GM18858 (cell line): ENCODE measurements at regions not wholly inside any gene's neighbourhood (a gene's known extent, or its start where the extent isn't known, plus 50 kb on each side); places are given as distances from the start of the nearest gene placed in this dataset.
"Not testable (repeated sequence)": the region's sequence is repeated elsewhere in the genome, so short reads cannot be mapped to it uniquely, and the experiment has no call there.

Experiments
- ATAC-seq: cut with Tn5 transposase; IDR thresholded peaks from one replicate; pipeline ENCODE4 v1.9.1; 2021; ENCODE audit not compliant: unreplicated experiment

DNA sequence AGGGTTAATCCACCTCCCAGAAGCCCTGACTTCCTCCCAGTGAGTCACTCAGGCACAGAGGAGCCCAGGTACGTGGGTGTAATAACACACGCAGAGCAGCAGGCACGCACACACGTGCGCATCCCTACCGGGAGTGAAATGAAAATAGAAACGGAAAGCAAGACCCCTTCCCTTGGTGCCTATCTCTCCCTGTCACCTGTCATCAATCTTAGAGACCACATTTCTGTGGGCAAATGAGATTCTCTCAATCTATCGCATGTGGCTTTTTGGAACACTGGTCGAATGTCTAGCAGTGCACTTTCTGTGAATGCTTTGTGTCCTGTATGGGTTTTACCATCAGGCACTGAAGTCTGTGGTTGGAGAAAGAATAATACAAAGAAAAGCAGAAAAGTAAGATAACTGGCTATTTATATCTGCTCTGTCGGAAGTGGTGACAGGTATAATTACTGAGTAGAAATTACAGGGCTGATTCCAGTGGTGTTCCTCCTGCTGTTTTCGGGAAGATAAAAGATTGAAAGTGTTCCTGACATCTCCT lies 137.7 kb upstream of the GRIA1 start:
- peak; percentile 84 for ATAC-seq

DNA sequence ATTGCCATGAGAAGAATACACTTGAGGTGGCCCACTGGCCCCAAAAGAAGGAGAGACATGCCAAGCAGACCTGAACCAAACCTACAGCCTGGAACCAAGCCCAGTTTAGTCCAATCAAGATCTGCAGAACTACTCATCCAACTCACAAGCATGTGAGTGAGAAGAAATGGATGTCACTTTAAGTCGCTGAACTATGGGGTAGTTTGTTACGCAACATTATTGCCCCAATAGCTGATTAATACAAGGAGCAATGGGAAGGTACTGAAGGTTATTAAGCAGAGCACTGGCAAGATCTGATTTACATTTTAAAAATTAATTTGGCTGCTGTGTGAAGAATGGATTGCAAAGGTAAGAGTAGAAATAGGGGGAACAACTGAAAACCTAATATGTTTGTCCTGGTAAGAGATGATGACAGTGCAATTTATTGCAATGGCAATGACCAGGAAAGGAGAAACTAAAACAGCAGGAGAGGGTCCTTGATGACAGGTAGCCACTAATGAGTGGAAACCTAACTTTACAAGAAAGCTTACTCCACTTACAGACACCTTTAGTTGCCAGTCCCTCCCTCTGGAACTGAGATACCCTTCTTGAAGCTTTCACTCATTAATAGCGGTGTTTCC lies 132.9 kb upstream of the GRIA1 start:
- no peak for ATAC-seq

DNA sequence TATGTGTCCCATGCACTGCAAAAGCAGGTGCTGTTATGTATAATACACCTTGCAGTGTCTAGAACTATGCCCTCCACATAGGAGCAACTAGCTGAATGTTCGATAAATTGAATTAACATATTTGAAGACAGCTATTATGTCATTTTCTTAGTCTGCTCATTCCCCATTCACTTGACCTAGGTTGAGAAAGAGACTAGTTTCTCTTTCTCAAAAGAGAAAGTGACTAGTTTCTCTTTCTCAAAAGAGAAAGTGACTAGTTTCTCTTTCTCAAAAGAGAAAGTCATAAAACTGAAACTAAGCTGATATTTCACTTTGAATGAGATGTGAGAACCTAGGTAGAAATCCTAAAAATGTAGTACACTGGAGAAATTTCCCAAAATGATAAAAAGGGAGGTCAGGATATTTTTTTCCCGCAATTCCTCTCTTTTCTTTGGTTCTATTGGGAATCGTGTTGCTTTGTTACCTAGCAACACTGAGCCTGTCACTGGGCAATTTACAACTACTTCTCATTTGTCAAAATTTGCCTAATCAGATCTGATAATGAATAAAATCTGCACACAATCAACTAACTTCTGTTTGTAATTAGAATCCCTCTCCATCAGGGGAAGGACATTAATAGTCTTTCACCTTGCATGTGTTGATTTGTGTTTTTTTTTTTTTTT lies 132.0 kb upstream of the GRIA1 start:
- peak; percentile 89 for ATAC-seq

DNA sequence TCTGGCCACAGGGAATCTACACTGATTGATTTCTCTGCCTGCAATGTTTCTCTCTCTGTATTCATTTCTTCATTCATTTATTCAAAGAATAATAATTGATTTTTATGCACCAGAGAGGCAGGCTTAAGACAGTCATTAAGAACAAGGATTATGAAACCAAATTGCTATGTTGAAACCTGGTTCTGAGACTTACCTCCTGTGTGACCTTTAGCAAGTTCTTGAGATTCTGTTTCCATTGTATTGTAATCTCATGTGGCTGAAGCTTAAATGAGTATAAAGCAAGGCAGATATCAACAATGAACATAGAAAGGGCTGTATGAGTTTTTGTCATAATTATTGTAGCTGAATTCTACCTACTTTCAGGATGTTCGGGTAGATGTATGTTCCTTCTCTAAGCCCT lies 129.6 kb upstream of the GRIA1 start:
- no peak for ATAC-seq

DNA sequence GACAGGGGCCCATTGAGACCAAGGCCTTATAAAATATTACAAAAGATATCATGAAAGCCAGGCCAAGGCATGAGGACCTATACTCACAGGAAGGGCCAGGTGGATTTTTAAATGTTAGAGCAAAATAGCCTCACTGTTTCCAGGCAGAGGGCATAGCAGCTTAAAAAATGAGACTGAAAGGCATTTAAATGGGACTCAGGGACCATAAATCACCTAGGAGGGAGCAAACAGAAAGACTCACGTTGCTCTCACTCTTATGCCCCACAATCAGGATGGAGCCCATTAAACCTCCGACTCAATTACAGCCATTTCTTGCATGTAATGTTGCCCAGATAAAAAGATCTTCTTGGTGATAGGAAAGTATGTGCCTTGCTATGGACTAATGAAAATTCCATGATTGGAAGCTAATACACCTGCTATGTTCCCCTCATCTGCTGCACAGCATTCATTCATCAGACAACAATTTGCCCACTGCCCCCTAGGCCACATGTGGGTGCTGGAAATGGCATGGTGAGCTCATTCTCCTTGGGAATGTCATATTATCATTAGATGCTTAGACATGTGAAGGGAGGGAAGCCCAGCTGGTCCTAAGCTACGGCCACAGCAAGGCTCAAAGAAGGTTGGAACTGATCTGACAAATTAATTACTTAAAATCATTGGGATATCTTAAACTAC lies 128.6 kb upstream of the GRIA1 start:
- no peak for ATAC-seq

DNA sequence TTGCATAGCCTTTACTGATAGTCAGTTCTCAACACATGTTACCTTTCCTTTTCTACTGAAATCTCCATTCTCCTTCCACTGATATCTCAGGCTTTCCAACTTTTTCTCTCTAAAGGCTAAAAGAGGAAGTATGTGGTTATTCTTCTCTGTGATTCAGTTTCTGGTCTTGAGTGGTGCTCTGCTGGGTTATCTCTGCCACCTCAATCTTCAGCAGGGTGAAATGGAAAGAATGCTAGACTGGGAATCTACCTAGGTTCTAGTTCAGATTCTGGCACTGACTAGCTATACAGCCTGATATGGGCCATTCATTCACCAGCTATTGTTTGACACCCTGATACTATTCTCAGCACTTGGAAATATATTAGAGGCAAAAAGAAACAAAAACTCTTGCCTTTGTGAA lies 124.9 kb upstream of the GRIA1 start:
- ATAC-seq: peak; percentile 59

DNA sequence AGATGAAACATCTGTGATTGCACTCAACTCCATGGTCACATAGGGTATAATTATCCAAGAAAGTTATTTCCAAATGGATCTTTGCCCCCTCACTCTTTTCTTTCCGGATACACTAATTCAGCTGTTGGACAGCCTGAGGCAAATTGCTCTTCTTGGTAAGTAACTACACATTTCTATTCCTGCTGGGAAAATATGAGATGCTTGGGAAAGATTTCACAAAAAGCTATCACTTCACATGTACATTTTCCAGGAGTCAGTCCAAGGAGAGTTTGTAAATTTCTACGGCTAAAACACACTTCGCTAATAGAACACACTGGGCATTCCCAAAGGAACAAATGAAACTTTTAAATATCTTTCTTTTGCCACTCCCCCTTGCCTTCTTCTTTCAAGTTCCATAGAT lies 123.0 kb upstream of the GRIA1 start:
- no peak for ATAC-seq

DNA sequence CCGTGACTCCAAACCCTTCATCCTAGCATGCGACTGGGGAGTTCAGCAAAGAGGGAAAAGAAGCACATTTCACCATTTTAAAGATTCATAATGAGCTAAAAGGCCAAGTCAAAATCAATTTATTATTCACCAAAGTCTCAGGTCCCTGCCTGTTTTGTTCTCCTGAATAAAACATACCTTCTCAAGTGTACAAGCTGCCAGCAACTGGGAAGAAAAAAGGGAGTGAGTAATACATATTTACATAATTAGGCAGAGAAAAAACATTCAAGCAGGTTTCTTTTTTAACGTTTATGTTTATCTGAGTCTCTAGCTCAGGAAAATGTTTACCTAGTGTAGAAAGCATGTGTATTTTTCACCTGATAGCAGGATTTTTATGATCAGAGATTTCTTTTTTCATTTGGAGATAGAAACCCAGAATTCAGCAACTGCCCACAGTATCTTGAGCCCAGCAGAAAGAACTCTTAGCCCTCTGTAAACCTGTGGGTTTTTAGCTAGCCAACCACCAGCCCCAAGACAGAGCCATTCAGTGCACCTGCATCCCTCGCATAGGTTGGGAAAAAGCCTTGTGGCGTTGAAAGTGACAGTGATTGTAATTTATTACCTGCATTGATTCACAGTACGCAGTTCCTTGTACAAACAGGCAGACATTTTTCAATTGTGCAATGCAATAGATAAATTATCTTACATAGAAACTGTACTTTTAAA lies 117.9 kb upstream of the GRIA1 start:
- no peak for ATAC-seq

DNA sequence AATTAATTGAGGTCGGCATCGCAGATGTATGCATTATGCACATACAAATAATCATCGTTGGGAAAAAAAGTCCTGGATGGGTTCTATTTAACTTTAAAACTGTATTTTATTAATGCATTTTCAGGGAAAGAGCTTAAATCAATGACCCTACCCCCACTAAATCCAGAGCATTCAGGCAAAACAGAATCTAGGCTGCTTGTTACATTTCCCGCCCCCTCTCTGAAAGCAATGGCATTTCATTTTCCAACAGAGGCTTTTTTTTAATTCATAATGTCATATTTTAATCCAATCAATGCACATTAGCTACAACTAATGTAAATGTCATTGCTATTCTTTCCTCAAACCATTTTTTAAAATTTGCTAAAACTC lies 117.4 kb upstream of the GRIA1 start:
- no peak for ATAC-seq

DNA sequence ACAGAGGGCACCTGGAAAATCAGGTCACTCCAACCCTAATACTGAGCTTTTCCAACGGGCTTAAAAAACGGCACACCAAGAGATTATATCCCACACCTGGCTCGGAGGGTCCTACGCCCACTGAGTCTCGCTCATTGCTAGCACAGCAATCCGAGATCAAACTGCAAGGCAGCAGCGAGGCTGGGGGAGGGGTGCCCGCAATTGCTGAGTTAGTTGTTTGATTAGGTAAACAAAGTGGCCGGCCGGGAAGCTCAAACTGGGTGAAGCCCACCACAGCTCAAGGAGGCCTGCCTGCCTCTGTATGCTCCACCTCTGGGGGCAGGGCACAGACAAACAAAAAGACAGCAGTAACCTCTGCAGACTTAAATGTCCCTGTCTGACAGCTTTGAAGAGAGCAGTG lies 108.8 kb upstream of the GRIA1 start:
- not testable (repeated sequence) for ATAC-seq

DNA sequence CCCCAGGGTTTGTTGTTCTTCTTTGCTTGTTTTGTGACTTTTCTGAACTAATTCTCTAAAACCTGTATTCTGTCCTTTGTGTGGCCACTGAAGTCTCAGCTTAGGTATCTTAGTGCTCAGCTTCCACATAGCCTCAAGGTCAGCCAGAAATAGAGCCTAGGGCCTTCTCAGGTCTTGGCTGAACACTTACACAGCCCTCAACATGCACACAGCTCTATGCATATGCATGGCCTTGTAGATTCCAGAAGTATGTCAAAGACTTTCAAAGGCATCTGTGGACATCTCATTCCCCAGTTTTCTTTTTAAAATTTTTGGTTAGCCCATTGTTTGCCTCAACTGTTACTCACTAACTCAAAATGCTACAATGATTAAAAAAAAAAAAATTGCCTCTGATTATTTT lies 99.9 kb upstream of the GRIA1 start:
- ATAC-seq: no peak

DNA sequence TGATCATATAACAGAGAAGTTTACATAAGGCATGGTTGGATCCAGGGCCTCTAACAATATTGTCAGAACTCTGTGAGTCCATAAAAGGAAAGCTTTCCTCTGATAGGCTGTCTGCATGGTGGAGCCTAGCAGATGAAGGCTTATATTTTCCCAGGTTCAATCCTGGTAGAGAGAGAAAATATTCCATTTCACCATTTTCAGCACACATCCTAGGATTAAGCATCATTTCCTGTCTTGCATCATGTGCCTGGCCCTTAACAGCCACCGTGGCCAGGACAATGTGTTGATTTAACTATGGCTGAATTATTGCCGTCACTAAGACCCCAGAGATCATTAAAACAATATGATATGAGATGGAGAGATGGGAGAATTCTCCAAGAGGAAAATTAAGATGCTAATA lies 90.9 kb upstream of the GRIA1 start:
- no peak for ATAC-seq

DNA sequence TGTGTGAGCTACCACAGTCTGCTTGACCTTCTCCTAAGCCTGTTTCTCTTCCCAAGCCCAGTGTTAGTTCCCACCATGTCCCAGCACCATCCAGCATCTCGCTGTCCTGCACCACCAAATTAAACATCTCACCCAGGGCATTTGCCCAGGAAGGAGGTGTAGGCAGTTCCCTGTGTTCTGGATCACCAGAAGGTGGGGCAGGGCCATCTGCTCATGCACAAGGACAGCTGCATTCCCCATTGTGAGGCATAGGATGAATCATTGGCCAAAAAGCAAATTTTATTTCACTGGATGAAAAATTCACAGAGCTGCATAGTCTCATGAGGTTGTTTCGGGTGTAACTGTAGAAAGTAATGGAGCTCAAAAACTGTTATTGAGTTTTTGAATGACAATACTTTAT lies 89.5 kb upstream of the GRIA1 start:
- ATAC-seq: no peak

DNA sequence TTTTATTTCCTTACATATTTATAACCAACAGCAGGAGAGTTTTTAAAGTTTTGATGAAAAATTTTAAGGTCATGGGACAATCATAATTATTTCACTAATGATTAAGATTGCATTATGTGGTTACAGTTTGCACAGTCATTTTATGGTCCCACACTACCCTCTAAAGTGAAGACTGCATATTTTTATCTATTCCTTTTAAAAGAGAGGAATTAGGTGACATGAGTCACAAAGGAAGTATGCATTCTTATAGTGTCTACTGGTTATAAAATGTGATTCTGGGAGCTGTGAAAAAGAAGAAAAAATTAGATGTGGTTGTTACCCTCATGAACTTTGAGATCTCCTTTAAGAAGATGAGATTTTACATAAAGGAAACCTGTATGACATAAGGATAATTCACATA lies 87.9 kb upstream of the GRIA1 start:
- ATAC-seq: no peak

DNA sequence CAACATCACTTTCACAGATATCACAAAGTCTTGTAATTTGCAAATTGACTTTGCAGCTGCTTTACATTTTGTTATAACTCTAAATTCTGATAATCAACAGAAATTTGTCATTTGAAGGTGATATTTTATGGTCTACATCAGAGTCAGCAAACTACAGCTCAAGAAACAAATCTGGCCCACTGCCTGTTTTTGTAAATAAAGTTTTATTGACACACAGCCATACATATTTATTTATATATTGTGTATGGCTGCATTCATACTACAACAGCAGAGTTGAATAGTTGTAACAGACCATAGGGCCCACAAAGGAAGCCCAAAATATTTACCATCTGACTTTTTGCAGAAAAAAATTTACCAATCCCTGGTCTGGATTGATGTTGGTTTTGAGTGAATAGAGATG lies 87.0 kb upstream of the GRIA1 start:
- ATAC-seq: no peak

DNA sequence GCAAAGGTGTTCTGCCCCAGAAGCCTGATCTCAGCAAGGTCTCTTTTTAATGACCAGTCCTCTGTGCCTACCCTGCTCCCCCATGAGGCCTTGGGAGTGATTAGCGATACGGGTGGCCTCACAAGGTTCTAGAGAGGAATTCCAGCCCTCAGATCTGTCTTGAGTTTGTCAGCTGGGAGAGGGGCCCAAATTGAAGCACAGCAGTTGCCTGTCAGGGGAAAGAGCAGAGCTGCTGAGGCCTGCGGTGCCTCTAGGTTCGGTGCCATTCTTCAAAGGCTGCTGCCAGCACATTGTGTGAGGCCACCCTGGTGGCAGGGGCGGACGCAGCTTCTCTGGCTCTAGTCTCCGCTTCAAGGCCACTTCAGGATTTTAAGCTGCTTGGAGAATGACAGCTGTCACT lies 85.7 kb upstream of the GRIA1 start:
- ATAC-seq: no peak

DNA sequence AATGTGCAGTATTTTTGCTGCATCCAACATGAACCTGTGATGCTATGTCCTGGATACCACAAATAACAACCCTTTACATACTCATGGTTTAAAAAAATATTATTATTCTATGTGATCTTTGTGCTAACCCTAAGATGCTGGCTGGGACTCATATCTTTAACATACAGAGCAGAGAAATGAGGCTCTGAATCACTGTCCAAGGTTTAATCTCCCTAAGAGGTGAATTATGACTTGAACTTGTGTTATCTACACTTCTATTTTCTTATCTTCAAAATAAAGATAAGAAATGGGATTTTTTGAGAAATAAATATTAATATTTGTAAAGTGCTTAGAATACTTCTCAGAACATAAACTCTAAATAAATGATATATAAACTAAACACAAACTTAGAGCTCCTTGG lies 68.8 kb upstream of the GRIA1 start:
- no peak for ATAC-seq

DNA sequence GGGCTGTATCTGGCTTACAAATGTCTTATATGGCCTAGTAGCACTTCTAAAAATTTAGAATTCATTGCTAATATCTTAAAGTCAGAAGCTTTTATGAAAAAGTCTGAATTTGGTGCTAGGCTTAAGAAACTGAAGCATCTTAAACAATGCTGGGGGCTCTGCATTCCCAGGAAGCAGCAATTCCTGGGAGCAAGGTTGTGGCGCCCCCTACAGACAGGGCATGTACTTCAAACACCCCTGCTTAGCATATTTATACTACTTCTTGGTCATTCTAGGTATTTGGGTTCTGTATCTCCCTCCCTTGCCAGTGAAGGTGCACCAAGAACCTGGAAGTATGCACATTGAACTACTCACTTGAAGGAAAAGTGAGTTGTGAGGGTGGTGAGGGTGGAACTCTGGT lies 64.6 kb upstream of the GRIA1 start:
- no peak for ATAC-seq

DNA sequence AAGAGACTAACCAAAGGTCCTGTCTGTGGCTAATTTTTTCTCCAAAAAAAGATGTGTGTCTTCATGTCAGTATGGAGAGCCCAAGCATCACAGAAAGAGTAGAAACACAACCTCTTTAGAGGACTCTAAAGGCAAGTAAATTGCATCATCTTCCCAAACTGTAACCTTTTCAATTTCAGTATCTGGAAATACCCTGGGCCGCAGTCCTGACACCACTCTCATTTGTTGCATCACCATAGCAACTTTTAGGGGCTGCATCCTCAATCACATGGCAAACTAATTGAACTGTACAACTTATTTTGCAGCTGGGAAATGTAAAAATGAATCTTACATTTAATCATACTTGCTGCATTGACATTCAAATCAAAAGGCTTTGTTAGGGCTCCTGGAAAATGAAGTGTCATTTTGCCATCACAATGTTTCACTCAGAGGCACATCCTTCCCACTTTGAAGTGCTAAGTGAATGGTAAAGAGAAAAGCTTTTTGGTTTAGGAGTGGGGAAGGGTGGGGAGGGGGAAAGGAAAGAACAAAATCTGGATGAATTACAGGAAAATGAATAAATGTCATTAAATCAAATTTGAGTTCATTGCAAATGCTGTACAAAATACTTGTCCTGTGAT lies 60.6 kb upstream of the GRIA1 start:
- no peak for ATAC-seq

DNA sequence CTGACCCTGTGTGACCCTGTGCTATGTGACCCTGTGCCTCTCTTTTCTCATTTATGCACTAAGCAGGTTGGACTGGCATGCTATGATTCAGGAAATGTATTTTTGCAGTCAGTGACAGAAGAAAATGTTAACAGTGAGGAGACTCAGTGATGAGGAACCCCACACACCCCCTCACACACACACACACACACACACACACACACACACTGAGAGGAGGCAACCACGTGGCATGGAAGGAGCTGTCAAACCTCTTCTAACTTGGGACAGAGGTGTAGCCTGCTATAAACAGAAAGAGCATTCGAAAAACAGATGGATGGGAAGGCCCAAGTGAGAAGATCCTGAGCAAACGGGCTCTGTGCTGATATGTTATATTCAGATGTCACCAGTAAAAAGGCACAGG lies 57.9 kb upstream of the GRIA1 start:
- ATAC-seq: no peak

DNA sequence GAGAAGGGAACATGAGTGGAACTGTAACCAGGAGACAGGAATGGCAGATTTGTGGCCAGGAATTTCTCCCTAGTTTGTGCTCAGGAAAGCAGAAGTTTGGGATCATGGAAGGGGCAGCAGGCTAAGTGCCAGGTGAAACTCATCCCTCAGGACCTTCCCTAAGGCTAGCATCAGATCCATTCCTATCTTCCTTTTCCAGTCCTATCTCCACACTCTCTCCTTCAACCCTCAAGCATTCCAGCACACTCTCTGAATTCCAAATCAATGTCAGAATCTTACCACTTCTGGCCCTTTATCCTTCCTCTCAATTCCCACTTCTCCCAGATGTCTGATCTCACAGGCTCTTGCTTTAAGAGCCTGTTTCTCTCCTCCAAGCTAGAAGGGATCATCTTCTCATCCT lies 53.2 kb upstream of the GRIA1 start:
- no peak for ATAC-seq
